ENCODE measurements at regions not wholly inside any gene's neighbourhood (a gene's known extent, or its start where the extent isn't known, plus 50 kb on each side); places are given as distances from the start of the nearest gene placed in this dataset.

DNA sequence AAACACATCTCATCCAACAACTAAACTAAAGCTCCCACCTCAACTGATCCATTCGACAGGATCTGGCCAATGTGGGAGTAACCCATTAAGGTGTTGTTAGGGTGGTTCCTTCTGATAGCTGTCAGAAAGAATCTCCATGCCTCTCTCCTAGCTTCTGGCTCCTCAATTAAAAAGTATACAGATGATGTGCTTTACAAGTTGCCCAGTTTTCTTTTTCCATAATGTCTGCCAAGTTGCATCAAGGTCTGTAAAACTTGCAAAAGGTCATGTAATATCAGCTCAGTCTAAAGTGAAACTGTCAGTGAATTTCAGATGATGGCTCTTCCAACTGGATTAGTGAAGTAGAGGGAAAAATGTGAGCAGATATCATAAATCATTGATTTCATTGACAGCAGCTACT is 191.8 kb downstream of the RAB28 start:
- no peak for TF ChIP-seq POLR2A (IDR thresholded peaks at IDR 0.05)
- TF ChIP-seq, protein P1, sequence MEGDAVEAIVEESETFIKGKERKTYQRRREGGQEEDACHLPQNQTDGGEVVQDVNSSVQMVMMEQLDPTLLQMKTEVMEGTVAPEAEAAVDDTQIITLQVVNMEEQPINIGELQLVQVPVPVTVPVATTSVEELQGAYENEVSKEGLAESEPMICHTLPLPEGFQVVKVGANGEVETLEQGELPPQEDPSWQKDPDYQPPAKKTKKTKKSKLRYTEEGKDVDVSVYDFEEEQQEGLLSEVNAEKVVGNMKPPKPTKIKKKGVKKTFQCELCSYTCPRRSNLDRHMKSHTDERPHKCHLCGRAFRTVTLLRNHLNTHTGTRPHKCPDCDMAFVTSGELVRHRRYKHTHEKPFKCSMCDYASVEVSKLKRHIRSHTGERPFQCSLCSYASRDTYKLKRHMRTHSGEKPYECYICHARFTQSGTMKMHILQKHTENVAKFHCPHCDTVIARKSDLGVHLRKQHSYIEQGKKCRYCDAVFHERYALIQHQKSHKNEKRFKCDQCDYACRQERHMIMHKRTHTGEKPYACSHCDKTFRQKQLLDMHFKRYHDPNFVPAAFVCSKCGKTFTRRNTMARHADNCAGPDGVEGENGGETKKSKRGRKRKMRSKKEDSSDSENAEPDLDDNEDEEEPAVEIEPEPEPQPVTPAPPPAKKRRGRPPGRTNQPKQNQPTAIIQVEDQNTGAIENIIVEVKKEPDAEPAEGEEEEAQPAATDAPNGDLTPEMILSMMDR (IDR thresholded peaks at IDR 0.05 in 4 of 5, conservative IDR thresholded peaks at IDR 0.05 in 1 of 5): no peak
- H3K36me3 ChIP-seq: no peaks in the 10 kb centered on the region
- no peak overlapping the region for H3K27ac ChIP-seq
- ATAC-seq (no peak), DNase-seq (no peak)
- H3K9me3 ChIP-seq: peaks cover 0 to 7% (median 3%) of the 10 kb centered on the region in 3 donors
- in situ Hi-C loops (cut with MboI; ENCODE audit: low sequenced_read_pairs in 4 of 4): no loop called here
- no peaks in the 10 kb centered on the region for H3K4me1 ChIP-seq
- no peak overlapping the region for H3K4me3 ChIP-seq
- no peaks in the 10 kb centered on the region for H3K27me3 ChIP-seq
- intact Hi-C loops (cut with DNase I; ENCODE audit: low total_unique reads): no loop called here

DNA sequence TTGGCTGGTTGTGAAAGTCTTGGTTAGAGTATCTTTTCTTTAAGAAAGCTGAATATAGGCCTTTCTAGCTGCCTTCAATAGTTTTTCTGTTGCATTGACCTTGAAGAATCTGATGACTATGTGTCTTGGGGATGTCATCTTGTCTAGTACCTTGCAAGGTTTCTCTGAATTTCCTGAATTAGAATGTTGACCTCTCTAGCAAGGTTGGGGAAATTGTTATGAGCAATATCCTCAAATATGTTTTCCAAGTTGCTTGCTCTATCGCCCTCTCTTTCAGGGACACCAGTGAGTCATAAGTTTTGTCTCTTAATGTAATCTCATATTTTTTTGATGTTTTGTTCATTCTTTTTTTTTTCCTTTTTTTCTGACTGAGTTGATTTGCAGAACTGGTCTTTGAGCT is 194.7 kb downstream of the RAB28 start:
- DNase-seq (no peak), ATAC-seq (no peak)
- TF ChIP-seq POLR2A (IDR thresholded peaks at IDR 0.05): no peak
- TF ChIP-seq, protein P1 (IDR thresholded peaks at IDR 0.05 in 4 of 5, conservative IDR thresholded peaks at IDR 0.05 in 1 of 5): no peak
- Histone ChIP-seq H3K27me3 (no peaks in the 10 kb centered on the region), H3K36me3 (no peaks in the 10 kb centered on the region), H3K27ac (no peak overlapping the region), H3K4me3 (no peak overlapping the region), H3K9me3 (no peaks in the 10 kb centered on the region), H3K4me1 (no peaks in the 10 kb centered on the region)
- in situ Hi-C loops (cut with MboI; ENCODE audit: low sequenced_read_pairs in 4 of 4): no loop called here
- intact Hi-C loops (cut with DNase I; ENCODE audit: low total_unique reads): no loop called here

DNA sequence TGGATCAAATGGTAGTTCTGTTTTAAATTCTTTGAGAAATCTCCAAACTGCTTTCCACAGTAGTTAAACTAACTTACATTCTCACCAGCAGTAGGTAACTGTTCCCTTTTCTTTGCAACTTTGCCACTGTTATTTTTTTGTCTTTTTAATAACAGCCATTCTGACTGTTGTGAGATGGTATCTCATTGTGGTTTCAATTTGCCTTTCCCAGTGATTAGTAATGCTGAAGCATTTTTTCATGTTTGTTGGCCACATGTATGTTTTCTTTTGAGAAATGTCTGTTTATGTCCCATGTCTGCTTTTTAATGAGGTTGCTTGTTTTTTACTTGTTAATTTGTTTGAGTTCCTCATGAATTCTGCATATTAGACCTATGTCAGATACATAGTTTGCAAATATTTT is 198.8 kb downstream of the RAB28 start:
- in situ Hi-C loops (cut with MboI; ENCODE audit: low sequenced_read_pairs in 4 of 4) (no loop called here), intact Hi-C loops (cut with DNase I; ENCODE audit: low total_unique reads) (no loop called here)
- Histone ChIP-seq H3K27ac (no peak overlapping the region), H3K27me3 (no peaks in the 10 kb centered on the region), H3K9me3 (no peaks in the 10 kb centered on the region), H3K4me3 (no peak overlapping the region), H3K36me3 (no peaks in the 10 kb centered on the region), H3K4me1 (no peaks in the 10 kb centered on the region)
- no peak for ATAC-seq
- DNase-seq: no peak
- no peak for TF ChIP-seq POLR2A (IDR thresholded peaks at IDR 0.05)
- TF ChIP-seq, protein P1 (IDR thresholded peaks at IDR 0.05 in 4 of 5, conservative IDR thresholded peaks at IDR 0.05 in 1 of 5): no peak

DNA sequence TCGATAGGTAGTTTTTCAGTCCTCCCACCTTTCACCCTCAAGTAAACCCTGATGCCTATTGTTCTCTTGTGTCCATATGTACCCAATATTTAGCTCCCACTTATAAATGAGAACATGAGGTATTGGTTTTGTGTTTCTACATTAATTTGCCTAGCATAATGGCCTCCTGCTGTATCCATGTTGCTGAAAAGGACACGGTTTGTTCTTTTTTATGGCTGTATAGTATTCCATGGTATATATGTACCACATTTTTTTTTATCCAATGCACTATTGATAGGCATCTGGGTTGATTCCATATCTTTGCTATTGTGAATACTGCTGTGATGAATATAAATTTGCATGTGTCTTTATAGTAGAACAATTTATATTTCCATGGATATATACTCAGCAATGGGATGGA is 199.2 kb downstream of the RAB28 start:
- Histone ChIP-seq H3K4me1 (no peaks in the 10 kb centered on the region), H3K27me3 (no peaks in the 10 kb centered on the region), H3K27ac (no peak overlapping the region), H3K9me3 (no peaks in the 10 kb centered on the region), H3K36me3 (no peaks in the 10 kb centered on the region), H3K4me3 (no peak overlapping the region)
- in situ Hi-C loops (cut with MboI; ENCODE audit: low sequenced_read_pairs in 4 of 4): no loop called here
- TF ChIP-seq POLR2A (IDR thresholded peaks at IDR 0.05): no peak
- TF ChIP-seq, protein P1 (IDR thresholded peaks at IDR 0.05 in 4 of 5, conservative IDR thresholded peaks at IDR 0.05 in 1 of 5): no peak
- no peak for ATAC-seq
- intact Hi-C loops (cut with DNase I; ENCODE audit: low total_unique reads): no loop called here
- DNase-seq: no peak

DNA sequence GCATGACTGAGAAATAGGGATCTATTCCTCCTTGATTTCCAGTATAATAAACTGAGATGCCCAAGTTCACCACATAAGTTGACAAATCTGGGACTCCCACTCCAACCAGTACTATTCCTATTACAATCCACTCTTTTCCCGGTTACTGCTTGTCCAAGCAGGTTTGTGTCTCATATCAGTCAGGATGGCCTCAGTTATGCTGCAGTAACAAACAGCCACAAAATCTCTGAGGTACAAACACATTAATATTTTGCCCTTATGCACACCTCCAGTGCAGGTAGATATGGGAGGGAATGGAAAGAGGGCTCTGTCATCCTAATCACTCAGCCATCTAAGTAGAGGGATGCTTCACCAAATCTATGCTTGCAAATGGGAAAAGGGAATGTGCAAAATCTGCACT is 207.8 kb downstream of the RAB28 start:
- no peak for DNase-seq
- Histone ChIP-seq H3K27ac (no peak overlapping the region), H3K9me3 (peaks cover 0 to 4% (median 4%) of the 10 kb centered on the region in 3 donors), H3K36me3 (no peaks in the 10 kb centered on the region), H3K4me3 (no peak overlapping the region), H3K27me3 (no peaks in the 10 kb centered on the region), H3K4me1 (no peaks in the 10 kb centered on the region)
- TF ChIP-seq, protein P1 (IDR thresholded peaks at IDR 0.05 in 4 of 5, conservative IDR thresholded peaks at IDR 0.05 in 1 of 5): no peak
- no peak for TF ChIP-seq POLR2A (IDR thresholded peaks at IDR 0.05)
- intact Hi-C loops (cut with DNase I; ENCODE audit: low total_unique reads): no loop called here
- ATAC-seq: no peak
- in situ Hi-C loops (cut with MboI; ENCODE audit: low sequenced_read_pairs in 4 of 4): no loop called here
